Gastrocnemius medialis (tissue), 4 donors: ENCODE measurements at regions not wholly inside any gene's neighbourhood (a gene's known extent, or its start where the extent isn't known, plus 50 kb on each side); places are given as distances from the start of the nearest gene placed in this dataset.
A peak's percentile ranks its signal among the peaks of the same experiment; 100 is the strongest.

ENCODE experiments used
- ATAC-seq, 2 donors: fragments of 150-250 bp; one replicate each; pipeline ENCODE4 v1.9.1; 2016
- DNase-seq, 2 donors: peaks; one replicate each; pipeline ENCODE4 v3.0.0-alpha.2; 2019
- H3K27ac ChIP-seq, 4 donors: fragments of 200-600 bp; sonication (generic); 1 replicate in 1 of 4; 2 replicates in 3 of 4; pipeline ENCODE4 v1.5.1; 2016 to 2018; ENCODE audit warnings: mild to moderate bottlenecking in 2 of 4, moderate library complexity in 1 of 4
- H3K27me3 ChIP-seq, 3 donors: fragments of 200-600 bp; sonication (generic) in 2 of 3; 1 replicate in 1 of 3; 2 replicates in 2 of 3; pipeline versions ENCODE4 v1.5.1 to v1.6.0; 2016 to 2019; ENCODE audit warnings: mild to moderate bottlenecking in 1 of 3, moderate library complexity in 1 of 3
- H3K36me3 ChIP-seq, 2 donors: fragments of 200-600 bp; sonication (generic) in 1 of 2; one replicate each; pipeline ENCODE4 v1.5.1; 2017 to 2018
- H3K4me1 ChIP-seq, 2 donors: fragments of 200-600 bp; sonication (generic) in 1 of 2; one replicate each; pipeline ENCODE4 v1.5.1; 2016 to 2017; ENCODE audit warnings: mild to moderate bottlenecking in 2 of 2
- H3K4me3 ChIP-seq, 4 donors: fragments of 200-600 bp; sonication (generic) in 3 of 4; 1 replicate in 1 of 4; 2 replicates in 3 of 4; pipeline ENCODE4 v1.5.1; 2016 to 2019; ENCODE audit warnings: mild to moderate bottlenecking in 2 of 4
- H3K9me3 ChIP-seq, 3 donors: fragments of 200-600 bp; sonication (generic) in 2 of 3; 1 replicate in 1 of 3; 2 replicates in 2 of 3; pipeline ENCODE4 v1.5.1; 2016 to 2019
- POLR2A ChIP-seq, 2 donors: fragments of 450-650 bp; IDR thresholded peaks; one replicate each; pipeline ENCODE4 v1.6.1; 2017; ENCODE audit warnings: antibody characterized with exemption in 2 of 2, mild to moderate bottlenecking in 2 of 2, moderate library complexity in 2 of 2
- in situ Hi-C, 4 donors: fragments of 200-750 bp; cut with MboI; loops; one replicate each; pipeline versions ENCODE4 v1.15.0 to v1.8.0; 2017; ENCODE audit warnings: low sequenced_read_pairs in 4 of 4
- intact Hi-C: fragments of 100-400 bp; cut with DNase I; formaldehyde crosslinking; loops from one replicate; pipeline ENCODE4 v1.15.1; 2023; ENCODE audit warnings: low total_unique reads
- TF ChIP-seq, protein P1 (sequence below), 5 experiments: fragments of 450-650 bp in 3 of 5; fragments of 200-600 bp in 2 of 5; sonication (generic) in 2 of 5; IDR thresholded peaks in 4 of 5; conservative IDR thresholded peaks in 1 of 5; 1 replicate in 4 of 5; 2 replicates in 1 of 5; pipeline ENCODE4 v1.5.1; 2016 to 2019; ENCODE audit warnings: antibody characterized with exemption in 5 of 5, mild to moderate bottlenecking in 3 of 5, moderate library complexity in 3 of 5

- intact Hi-C loops, result no loop called here
- Histone ChIP-seq H3K27me3 (no peaks in the 10 kb centered on the region), H3K36me3 (no peaks in the 10 kb centered on the region), H3K9me3 (no peaks in the 10 kb centered on the region), H3K4me3 (no peak overlapping the region), H3K27ac (no peak overlapping the region), H3K4me1 (no peaks in the 10 kb centered on the region)
- DNase-seq (no peak), ATAC-seq (no peak)
- no peak for TF ChIP-seq POLR2A (IDR thresholded peaks at IDR 0.05)
- TF ChIP-seq, protein P1, sequence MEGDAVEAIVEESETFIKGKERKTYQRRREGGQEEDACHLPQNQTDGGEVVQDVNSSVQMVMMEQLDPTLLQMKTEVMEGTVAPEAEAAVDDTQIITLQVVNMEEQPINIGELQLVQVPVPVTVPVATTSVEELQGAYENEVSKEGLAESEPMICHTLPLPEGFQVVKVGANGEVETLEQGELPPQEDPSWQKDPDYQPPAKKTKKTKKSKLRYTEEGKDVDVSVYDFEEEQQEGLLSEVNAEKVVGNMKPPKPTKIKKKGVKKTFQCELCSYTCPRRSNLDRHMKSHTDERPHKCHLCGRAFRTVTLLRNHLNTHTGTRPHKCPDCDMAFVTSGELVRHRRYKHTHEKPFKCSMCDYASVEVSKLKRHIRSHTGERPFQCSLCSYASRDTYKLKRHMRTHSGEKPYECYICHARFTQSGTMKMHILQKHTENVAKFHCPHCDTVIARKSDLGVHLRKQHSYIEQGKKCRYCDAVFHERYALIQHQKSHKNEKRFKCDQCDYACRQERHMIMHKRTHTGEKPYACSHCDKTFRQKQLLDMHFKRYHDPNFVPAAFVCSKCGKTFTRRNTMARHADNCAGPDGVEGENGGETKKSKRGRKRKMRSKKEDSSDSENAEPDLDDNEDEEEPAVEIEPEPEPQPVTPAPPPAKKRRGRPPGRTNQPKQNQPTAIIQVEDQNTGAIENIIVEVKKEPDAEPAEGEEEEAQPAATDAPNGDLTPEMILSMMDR (IDR thresholded peaks at IDR 0.05 in 4 of 5, conservative IDR thresholded peaks at IDR 0.05 in 1 of 5), result no peak
- in situ Hi-C loops, result loop anchor here in 1 of 4 donors (5.0 kb wide), 1 partner anchor 676 kb away; no protein-coding TSS in a partner anchor
Observed at GRCh38 chr5:152503206-152503605, 98.1 kb upstream of the NMUR2 start.

- Histone ChIP-seq H3K4me1 (no peaks in the 10 kb centered on the region), H3K9me3 (no peaks in the 10 kb centered on the region), H3K36me3 (no peaks in the 10 kb centered on the region), H3K27me3 (no peaks in the 10 kb centered on the region), H3K27ac (no peak overlapping the region), H3K4me3 (no peak overlapping the region)
- in situ Hi-C loops, result no loop called here
- no peak for TF ChIP-seq POLR2A (IDR thresholded peaks at IDR 0.05)
- TF ChIP-seq, protein P1 (IDR thresholded peaks at IDR 0.05 in 4 of 5, conservative IDR thresholded peaks at IDR 0.05 in 1 of 5), result peak in 2 of 5 experiments; percentile 39 to 48
- intact Hi-C loops, result no loop called here
- DNase-seq (peak; percentile 4 to 25), ATAC-seq (peak; percentile 50 to 58)
Observed at GRCh38 chr5:152505442-152506042, 100.5 kb upstream of the NMUR2 start.

DNA sequence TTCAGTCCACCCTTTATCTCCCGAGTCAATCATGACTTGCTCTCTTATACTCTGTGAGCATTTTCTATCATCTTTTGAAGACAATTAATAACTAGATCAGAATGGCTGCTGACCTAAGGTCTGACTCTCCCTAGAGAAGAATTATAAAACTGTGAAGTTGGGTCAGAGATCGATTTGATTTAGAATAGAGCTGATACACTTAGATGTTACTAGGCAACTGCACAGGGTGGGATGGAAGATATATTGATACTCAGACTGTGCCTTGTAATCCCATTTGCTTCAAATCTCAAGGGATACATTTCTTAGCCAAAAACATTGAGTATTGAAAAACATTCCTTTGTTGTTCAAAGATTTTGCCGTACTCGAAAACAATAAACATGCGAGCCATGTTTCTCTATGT, 106.0 kb upstream of the NMUR2 start:
- intact Hi-C loops, result no loop called here
- TF ChIP-seq, protein P1 (IDR thresholded peaks at IDR 0.05 in 4 of 5, conservative IDR thresholded peaks at IDR 0.05 in 1 of 5), result no peak
- TF ChIP-seq POLR2A (IDR thresholded peaks at IDR 0.05), result no peak

GRCh38 chr5:152511531-152512132, 106.6 kb upstream of the NMUR2 start:
- in situ Hi-C loops, result no loop called here
- Histone ChIP-seq H3K36me3 (no peaks in the 10 kb centered on the region), H3K27ac (no peak overlapping the region), H3K9me3 (no peaks in the 10 kb centered on the region), H3K4me1 (no peaks in the 10 kb centered on the region), H3K4me3 (no peak overlapping the region), H3K27me3 (no peaks in the 10 kb centered on the region)
- intact Hi-C loops, result no loop called here
- no peak for DNase-seq
- no peak for TF ChIP-seq POLR2A (IDR thresholded peaks at IDR 0.05)
- TF ChIP-seq, protein P1 (IDR thresholded peaks at IDR 0.05 in 4 of 5, conservative IDR thresholded peaks at IDR 0.05 in 1 of 5), result no peak
- ATAC-seq, result no peak

More for the DNA sequence above, 106.0 kb upstream of the NMUR2 start:
- no peaks in the 10 kb centered on the region for H3K27me3 ChIP-seq
- H3K27ac ChIP-seq, result no peak overlapping the region
- no peaks in the 10 kb centered on the region for H3K36me3 ChIP-seq
- H3K9me3 ChIP-seq, result no peaks in the 10 kb centered on the region
- no peaks in the 10 kb centered on the region for H3K4me1 ChIP-seq
- no peak overlapping the region for H3K4me3 ChIP-seq
- no peak for ATAC-seq
- in situ Hi-C loops, result no loop called here
- no peak for DNase-seq
